ENCODE measurements at regions not wholly inside any gene's neighbourhood (a gene's known extent, or its start where the extent isn't known, plus 50 kb on each side); places are given as distances from the start of the nearest gene placed in this dataset.

GRCh38 chr4:65023883-65024670 is 614.8 kb upstream of the TECRL start (continued):
- no peak for TF ChIP-seq POU5F1 (IDR thresholded peaks at IDR 0.05; ENCODE audit: low read depth, low read length)
- TF ChIP-seq HDAC6 (IDR thresholded peaks at IDR 0.05; ENCODE audit: low read depth, low read length): no peak
- no peak for TF ChIP-seq E2F6 (IDR thresholded peaks at IDR 0.05)
- no peak for TF ChIP-seq CHD2 (IDR thresholded peaks at IDR 0.05; ENCODE audit: low read length)
